DND-41 (cell line): ENCODE measurements at regions not wholly inside any gene's neighbourhood (a gene's known extent, or its start where the extent isn't known, plus 50 kb on each side); places are given as distances from the start of the nearest gene placed in this dataset.

Experiments
- EZH2 ChIP-seq: IDR thresholded peaks from 3 replicates; pipeline ENCODE4 v1.6.1; 2012; ENCODE audit warnings: borderline replicate concordance, low read depth, mild to moderate bottlenecking, moderate library complexity, low read length, inconsistent platforms; ENCODE audit not compliant: severe bottlenecking
- TF ChIP-seq, protein P1 (sequence below): IDR thresholded peaks from 2 replicates; pipeline ENCODE4 v1.5.1; 2012; ENCODE audit warnings: borderline replicate concordance, low read length, moderate library complexity, mild to moderate bottlenecking; ENCODE audit not compliant: poor library complexity, severe bottlenecking; ENCODE audit errors: extremely low read depth

- TF ChIP-seq, protein P1, sequence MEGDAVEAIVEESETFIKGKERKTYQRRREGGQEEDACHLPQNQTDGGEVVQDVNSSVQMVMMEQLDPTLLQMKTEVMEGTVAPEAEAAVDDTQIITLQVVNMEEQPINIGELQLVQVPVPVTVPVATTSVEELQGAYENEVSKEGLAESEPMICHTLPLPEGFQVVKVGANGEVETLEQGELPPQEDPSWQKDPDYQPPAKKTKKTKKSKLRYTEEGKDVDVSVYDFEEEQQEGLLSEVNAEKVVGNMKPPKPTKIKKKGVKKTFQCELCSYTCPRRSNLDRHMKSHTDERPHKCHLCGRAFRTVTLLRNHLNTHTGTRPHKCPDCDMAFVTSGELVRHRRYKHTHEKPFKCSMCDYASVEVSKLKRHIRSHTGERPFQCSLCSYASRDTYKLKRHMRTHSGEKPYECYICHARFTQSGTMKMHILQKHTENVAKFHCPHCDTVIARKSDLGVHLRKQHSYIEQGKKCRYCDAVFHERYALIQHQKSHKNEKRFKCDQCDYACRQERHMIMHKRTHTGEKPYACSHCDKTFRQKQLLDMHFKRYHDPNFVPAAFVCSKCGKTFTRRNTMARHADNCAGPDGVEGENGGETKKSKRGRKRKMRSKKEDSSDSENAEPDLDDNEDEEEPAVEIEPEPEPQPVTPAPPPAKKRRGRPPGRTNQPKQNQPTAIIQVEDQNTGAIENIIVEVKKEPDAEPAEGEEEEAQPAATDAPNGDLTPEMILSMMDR: no peak
- TF ChIP-seq EZH2: no peak
Observed at GRCh38 chr12:72748971-72749370, 476.8 kb downstream of the TRHDE start.
